ENCODE measurements at regions not wholly inside any gene's neighbourhood (a gene's known extent, or its start where the extent isn't known, plus 50 kb on each side); places are given as distances from the start of the nearest gene placed in this dataset.

DNA sequence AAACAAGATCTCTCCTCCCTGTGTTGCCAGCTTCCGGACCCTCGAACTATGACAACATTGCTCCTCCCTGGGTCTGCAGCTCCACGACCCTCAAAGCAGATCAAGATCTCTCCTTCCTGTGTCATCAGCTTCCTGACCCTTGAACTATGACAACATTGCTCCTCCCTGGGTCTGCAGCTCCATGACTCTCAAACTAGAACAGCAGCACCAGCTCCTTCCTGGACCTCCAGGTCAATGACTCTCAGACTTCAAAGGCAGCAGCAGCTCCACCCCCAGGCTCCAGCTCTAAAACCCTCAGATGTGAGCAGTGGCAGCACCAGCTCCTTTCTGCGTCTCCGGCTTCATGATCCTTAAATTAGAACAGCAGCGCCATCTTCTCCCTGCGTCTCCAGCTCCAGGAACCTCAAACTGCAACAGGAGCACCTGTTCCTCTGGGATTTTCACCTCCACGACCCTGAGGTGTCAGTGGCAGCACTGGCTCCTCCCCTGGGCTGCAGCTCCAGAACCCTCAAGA, 341.0 kb upstream of the SULF2 start:
- Histone ChIP-seq H3K9me3 (ENCODE audit: control insufficient read depth, low read length) (no peaks in the 10 kb centered on the region), H3K36me3 (ENCODE audit: control insufficient read depth, insufficient read depth, low read length) (no peaks in the 10 kb centered on the region), H3K4me1 (ENCODE audit: control insufficient read depth, insufficient read depth, low read length) (peaks cover 6% of the 10 kb centered on the region), H3K9ac (ENCODE audit: extremely low read depth, low read length, poor library complexity, severe bottlenecking) (no peak overlapping the region), H3K4me3 (ENCODE audit: low read length) (no peak overlapping the region), H3K27ac (ENCODE audit: low read depth, low read length) (no peak overlapping the region), H3K27me3 (ENCODE audit: control insufficient read depth, insufficient read depth, low read length, poor library complexity, severe bottlenecking) (no peaks in the 10 kb centered on the region)
- no peak for DNase-seq
- Mint-ChIP-seq H3K9me3 (no peaks in the 10 kb centered on the region), H3K4me1 (peaks cover 17% of the 10 kb centered on the region), H3K36me3 (ENCODE audit: low read depth) (no peaks in the 10 kb centered on the region), H3K4me3 (no peak overlapping the region), H3K27me3 (ENCODE audit: insufficient read depth) (peaks cover 3% of the 10 kb centered on the region), H3K27ac (no peak overlapping the region)
- WGBS, 2 experiments (ENCODE audit: insufficient coverage in 1 of 2, insufficient read length in 1 of 2) = 86 to 96% methylated on average over 7 to 8 of the region's 8 CpGs
- no peak for TF ChIP-seq CTCF (conservative IDR thresholded peaks at IDR 0.05)

- no peaks in the 10 kb centered on the region for H3K9me3 ChIP-seq (ENCODE audit: control insufficient read depth, low read length)
- peaks cover 3% of the 10 kb centered on the region for H3K27me3 Mint-ChIP-seq (ENCODE audit: insufficient read depth)
- DNase-seq = no peak
- H3K4me3 ChIP-seq (ENCODE audit: low read length) = no peak overlapping the region
- no peak overlapping the region for H3K27ac Mint-ChIP-seq
- no peaks in the 10 kb centered on the region for H3K36me3 ChIP-seq (ENCODE audit: control insufficient read depth, insufficient read depth, low read length)
- no peaks in the 10 kb centered on the region for H3K9me3 Mint-ChIP-seq
- H3K27me3 ChIP-seq (ENCODE audit: control insufficient read depth, insufficient read depth, low read length, poor library complexity, severe bottlenecking) = no peaks in the 10 kb centered on the region
- H3K4me1 ChIP-seq (ENCODE audit: control insufficient read depth, insufficient read depth, low read length) = peaks cover 6% of the 10 kb centered on the region
- no peak overlapping the region for H3K4me3 Mint-ChIP-seq
- WGBS, 2 experiments (ENCODE audit: insufficient coverage in 1 of 2, insufficient read length in 1 of 2) = 91 to 100% methylated on average over 6 to 9 of the region's 9 CpGs
- no peak for TF ChIP-seq CTCF (conservative IDR thresholded peaks at IDR 0.05)
- no peak overlapping the region for H3K27ac ChIP-seq (ENCODE audit: low read depth, low read length)
- no peaks in the 10 kb centered on the region for H3K36me3 Mint-ChIP-seq (ENCODE audit: low read depth)
- H3K9ac ChIP-seq (ENCODE audit: extremely low read depth, low read length, poor library complexity, severe bottlenecking) = no peak overlapping the region
- H3K4me1 Mint-ChIP-seq = peaks cover 15% of the 10 kb centered on the region
Observed at GRCh38 chr20:48124960-48125359, 339.7 kb upstream of the SULF2 start.

GRCh38 chr20:48124181-48124782, 339.0 kb upstream of the SULF2 start:
- Histone ChIP-seq H3K27me3 (ENCODE audit: control insufficient read depth, insufficient read depth, low read length, poor library complexity, severe bottlenecking) (no peaks in the 10 kb centered on the region), H3K9ac (ENCODE audit: extremely low read depth, low read length, poor library complexity, severe bottlenecking) (no peak overlapping the region), H3K36me3 (ENCODE audit: control insufficient read depth, insufficient read depth, low read length) (no peaks in the 10 kb centered on the region), H3K4me1 (ENCODE audit: control insufficient read depth, insufficient read depth, low read length) (peaks cover 3% of the 10 kb centered on the region), H3K27ac (ENCODE audit: low read depth, low read length) (no peak overlapping the region), H3K9me3 (ENCODE audit: control insufficient read depth, low read length) (no peaks in the 10 kb centered on the region), H3K4me3 (ENCODE audit: low read length) (no peak overlapping the region)
- 90 to 95% methylated on average over 12 to 14 of the region's 14 CpGs for WGBS, 2 experiments (ENCODE audit: insufficient coverage in 1 of 2, insufficient read length in 1 of 2)
- TF ChIP-seq CTCF (conservative IDR thresholded peaks at IDR 0.05) = no peak
- H3K27ac Mint-ChIP-seq = no peak overlapping the region
- no peak for DNase-seq
- H3K4me1 Mint-ChIP-seq = peaks cover 8% of the 10 kb centered on the region
- no peaks in the 10 kb centered on the region for H3K9me3 Mint-ChIP-seq
- no peak overlapping the region for H3K4me3 Mint-ChIP-seq
- no peaks in the 10 kb centered on the region for H3K36me3 Mint-ChIP-seq (ENCODE audit: low read depth)
- peaks cover 6% of the 10 kb centered on the region for H3K27me3 Mint-ChIP-seq (ENCODE audit: insufficient read depth)
